DMS114 treated with DMSO at 0.1 percent for 48 hours (cell line): ENCODE measurements at regions not wholly inside any gene's neighbourhood (a gene's known extent, or its start where the extent isn't known, plus 50 kb on each side); places are given as distances from the start of the nearest gene placed in this dataset.

ENCODE experiments used
- DNase-seq: peaks from one replicate; lab custom pipeline; 2025; ENCODE audit not compliant: unreplicated experiment; lab: John Stamatoyannopoulos, UW

DNA sequence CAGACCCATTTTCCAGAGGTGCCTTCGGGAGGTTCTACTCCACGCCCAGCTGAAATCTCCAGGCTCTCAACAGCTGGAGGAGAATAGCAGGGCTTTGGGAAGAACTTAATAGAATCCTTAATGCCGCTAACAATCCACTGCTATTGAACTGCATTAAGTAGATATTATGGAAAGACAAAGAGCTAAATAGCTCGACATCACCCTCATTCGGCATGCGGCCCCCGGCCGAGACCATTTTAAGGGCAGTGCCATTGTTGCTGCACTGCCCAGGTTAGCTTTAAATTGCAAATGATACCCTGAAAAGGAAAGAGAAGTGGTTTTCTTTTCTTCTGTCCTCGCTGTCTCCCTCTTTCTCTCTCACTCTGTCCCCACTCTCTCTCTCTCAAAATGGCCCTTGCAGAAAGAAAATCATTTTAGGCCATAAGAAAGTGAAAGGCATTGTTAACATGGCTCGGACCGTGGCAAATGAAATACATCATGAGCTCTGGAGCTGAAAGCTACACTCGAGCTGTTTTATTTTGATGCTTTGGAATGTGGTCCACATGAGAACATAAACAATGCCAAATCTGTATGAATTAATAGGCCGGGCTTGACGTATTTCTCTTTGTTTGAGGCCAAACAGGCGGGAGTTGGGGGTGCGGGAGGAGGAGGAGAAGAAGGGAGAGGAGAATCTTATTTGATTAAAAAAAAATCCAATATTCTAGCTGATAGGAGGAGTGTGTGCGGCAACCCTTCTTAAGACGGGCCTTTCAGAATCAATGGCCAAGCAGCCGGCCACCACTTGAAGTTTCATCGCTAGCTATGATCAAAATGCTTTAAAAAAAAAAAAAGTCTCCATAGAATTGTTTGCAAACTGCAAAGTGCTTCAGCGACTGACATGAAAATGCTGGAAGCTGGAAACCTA, 298.8 kb upstream of the IRX3 start:
- DNase-seq: no peak

DNA sequence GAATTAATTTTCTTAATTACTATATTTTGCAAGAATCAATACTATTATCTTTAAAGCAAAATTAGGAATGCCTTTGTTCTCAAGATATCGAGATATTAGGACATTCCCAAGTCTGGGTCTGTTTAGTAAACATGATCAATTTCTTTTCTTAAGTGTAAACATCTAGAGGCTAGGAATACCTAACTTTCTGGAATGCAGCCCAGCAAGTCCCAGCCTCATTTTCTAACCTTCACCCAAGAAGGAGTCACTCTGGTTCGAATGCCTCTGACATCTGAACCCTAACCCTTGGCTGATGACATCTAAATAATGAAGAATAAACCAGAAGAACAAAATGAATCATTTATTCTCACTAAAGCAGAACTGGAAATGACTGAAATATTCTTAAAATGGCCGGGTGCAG, 297.5 kb upstream of the IRX3 start:
- DNase-seq: no peak

DNA sequence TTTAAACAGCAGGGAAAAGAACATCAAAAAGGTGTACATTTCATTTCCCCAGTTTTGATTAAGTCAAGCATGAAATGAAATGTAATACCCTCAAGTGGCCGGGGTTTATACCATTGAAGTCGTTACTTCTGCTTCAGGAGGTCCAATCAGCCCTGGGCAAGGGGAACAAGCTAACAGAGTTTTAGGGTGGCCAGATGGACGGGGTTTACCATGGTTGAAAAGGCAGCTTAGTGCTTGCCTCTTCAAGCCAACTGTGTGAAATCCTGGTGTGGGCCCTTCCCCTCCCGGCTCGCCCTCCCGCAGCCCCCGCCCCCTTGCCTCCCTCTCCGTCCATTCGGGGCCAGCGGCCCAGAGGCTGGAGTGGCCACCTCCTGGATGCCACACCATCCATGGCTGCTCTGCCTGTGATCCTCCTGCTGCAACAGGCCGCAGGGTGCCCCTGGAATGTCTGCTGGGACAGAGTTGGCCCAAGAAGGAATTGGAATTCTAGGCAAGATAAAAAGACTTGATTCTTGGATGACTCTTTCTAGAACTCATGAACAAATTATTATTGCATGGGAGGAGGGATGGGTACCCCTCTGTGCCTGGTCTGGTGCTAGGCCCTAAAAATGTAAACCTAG, 296.2 kb upstream of the IRX3 start:
- no peak for DNase-seq

DNA sequence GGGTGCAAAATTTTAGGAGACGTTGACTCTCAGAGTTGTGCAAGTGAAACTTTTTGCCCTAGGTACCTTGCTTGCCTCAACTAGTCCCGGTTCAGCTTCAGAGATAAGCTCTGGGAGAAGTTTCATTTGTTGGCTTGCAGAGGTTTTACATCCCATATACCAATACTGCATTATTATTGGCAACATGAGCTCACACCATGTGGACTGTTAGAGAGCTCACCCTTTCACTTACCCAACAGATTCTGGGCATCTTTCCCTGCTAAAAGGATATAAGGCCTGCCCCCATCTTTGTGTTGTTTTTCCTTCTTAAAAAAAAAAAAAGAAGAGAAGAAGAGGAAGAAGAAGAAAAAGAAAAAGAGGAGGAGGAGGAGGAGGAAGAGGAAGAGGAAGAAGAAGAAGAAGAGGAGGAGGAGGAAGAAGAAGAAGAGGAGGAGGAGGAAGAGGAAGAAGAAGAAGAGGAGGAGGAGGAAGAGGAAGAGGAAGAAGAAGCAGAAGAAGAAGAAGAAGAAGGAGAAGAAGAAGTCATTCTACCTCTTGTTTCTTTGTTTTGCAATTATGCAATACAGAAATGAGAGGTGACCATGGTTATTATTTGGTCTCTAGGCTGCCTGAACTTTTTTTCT, 292.6 kb upstream of the IRX3 start:
- DNase-seq: no peak

GRCh38 chr16:54577651-54578128, 291.1 kb upstream of the IRX3 start:
- no peak for DNase-seq

DNA sequence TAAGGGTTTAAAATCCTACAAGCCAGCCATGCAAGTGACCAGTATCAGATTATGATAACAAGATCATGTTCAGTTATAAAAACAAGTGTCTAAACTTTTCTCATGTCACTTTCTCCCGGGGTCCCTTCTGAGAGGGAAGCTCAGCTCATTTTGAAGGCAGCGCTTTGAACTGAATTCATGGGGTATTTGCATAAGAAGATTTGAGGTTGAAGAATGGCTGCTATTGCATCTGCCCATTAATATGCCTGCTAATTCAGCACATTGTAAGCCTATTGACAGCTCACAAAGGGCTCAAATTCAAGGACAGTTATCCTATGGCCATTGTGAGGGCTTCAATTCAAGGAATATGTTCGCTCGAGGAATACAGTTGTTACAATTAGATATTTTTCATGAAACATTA, 290.2 kb upstream of the IRX3 start:
- no peak for DNase-seq

DNA sequence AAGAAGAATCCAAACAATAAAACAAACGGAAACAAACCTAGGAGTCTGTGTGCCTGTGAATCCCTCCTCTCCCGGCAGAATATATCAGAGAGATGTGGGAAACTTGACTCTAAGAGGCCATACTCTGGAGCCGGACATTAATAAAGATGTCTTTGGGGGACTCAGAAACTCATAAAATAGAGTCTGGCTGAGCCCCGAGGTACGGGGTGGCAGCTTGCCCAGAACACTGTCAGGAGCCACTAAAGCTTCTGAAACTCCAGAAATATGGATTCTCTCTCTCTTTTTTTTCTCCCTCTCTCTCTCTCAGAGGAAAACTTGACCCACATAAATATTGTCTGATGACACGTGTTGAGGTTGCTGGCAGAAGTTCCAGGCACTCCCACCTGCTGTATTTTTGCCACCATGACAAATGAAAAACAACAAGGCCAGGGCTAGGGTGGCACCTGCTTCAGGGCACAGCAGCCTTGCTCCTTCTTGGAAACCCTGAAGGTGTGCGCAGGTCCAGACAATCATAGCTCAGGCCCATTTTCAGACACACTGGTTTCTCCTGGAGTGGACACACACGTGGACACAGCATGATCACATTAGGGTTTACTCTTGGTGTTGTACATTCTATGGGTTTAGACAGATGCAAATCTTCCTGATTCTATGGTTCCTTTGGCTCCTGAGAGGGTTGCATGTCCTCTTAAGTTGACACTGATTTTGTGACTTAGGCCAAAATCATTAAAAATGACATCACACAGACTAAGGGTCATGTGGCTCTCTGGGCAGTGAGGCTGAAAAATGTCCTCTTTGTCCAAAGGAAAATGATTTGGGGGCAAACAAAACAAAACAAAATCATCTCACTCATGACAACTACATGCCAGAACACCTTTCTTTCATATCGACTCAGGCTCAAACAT, 282.6 kb upstream of the IRX3 start:
- no peak for DNase-seq

DNA sequence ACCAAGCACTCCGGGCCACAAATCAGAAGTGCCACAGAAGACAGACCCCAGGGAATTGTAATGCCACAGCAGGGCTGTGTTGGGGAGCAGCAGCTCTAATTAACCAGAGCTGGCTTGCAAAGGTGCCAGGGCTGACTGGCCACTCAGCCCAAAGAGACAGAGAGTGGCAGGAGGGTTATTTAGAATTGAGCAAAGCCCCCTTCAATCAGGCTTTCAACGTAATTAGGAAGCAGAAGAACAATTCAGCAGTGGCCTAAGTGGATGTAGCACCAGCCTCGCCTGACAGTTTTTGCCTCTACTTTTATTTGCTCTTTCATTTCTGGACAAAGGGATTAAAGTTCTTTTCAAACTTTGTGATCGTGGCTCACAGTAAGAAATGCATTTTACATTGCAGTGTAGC, 278.3 kb upstream of the IRX3 start:
- DNase-seq: no peak

GRCh38 chr16:54554581-54554980, 268.0 kb upstream of the IRX3 start:
- no peak for DNase-seq

GRCh38 chr16:54548281-54548680, 261.7 kb upstream of the IRX3 start:
- no peak for DNase-seq

DNA sequence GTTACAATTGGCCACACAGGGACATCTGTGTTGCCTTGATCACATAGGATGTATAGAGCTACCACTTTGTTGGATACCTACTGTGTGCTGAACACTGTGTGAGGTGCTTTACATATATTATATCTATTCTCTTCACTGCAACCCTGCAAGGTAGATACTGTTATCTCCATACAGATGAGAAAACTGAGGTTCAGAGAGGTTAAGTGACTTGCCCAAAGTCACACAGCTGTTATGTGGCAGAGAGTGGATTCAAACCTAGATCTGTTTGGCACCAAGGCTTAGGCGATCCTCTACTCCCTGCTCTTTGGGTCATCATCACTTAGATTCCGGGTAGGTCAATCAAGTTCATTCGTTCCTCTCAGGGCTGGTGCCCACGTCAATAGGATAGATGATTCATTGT, 260.5 kb upstream of the IRX3 start:
- DNase-seq: no peak

DNA sequence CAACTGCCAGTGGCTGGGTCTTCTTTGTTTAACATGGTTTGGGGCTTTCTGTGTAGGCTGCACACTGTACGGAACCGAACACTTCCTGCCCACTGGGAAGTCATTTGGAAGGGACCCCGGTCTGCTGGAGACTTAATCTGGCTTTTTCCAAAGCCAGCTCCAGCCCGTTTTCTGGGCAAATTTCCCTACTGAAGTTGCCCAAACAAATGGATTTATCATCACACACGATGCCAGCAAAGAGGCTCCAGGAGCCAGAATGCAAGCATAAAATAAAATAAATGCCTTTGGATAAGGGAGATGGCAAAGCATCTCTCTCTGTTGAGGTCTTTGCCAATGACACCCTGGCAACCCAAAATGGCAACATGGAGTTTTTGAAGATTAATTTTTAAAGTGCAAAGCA, 259.9 kb upstream of the IRX3 start:
- DNase-seq: no peak

DNA sequence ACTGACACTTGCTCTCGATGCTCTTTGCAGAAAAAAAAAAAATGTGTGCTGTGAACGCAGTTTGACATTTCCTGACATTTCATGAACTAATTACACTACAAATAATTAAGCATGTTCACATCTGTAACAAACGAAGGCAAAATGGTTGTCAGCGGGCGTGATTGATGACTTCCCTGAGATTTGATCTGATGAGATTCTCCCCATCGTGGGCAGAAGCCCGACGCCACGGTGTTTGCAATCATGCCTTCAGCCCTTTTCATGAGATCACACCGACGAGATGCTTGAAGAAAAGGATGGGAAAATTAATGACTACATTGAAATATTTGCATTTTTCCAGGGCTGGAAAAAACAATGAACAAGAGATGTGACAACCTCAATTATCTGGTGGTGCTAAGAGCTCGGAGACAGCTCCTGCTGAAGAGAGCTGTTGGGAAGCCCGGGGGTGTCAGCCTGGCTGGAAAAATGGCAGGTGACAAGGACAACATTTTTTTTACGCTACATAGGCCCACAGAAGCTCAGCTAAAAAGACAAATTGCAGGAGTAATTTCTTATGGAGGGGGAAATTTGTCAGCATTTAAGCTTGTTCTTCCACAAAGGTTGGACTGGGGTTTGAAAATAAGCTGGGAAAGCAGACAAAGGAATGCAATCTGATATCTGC, 259.4 kb upstream of the IRX3 start:
- no peak for DNase-seq

DNA sequence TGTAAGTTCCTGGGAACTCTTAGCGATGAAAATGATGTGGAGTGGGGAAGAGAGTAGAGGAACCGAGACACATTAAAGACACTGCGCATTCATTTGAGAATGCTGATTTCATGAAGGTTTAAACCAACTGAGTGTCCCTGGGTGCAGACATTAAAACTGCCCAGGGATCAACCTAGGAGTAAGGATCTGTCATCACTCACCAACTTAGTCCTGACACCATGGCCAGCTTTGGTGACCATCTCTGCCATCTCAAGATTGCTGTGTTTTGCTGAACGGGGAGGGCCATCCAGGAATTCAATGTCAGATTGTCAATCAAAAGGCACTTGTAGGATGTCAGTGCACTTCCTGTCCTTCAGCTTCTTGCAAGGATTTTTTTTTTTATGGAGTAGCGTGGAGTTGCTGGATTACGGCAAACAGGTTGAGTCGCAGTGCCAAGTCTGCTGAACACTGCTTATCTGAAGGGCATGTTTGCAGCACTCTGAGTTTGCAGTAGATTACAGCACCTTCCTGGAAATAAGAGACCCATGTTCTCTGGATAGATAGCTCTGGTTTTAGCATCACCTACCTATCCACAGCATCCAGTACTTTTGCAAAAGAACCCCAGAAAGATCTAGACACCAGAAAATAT, 258.1 kb upstream of the IRX3 start:
- DNase-seq: no peak

GRCh38 chr16:54542805-54543505, 256.4 kb upstream of the IRX3 start:
- DNase-seq: no peak

GRCh38 chr16:54540525-54541180, 254.1 kb upstream of the IRX3 start:
- no peak for DNase-seq

DNA sequence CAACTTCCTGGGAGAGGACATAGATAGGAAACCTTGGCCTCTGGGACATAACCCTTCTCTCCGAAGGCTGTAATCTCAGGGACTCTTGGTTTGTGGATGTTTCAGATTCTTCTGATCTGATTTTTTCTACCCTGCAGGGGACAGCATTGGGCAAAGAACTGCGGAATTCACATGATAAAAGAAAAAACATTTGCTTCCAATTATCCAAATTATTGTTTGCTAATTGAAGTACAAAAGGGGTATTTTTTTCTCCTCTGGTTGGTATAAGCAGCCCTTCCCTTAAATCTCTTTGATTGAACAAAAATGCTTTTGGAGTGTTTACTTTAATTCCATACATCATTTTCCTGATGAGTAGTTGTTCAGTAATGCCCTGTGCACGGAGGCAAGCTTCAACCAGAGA, 251.7 kb upstream of the IRX3 start:
- no peak for DNase-seq

GRCh38 chr16:54533856-54534490, 247.4 kb upstream of the IRX3 start:
- DNase-seq: no peak
